ENCODE measurements at regions not wholly inside any gene's neighbourhood (a gene's known extent, or its start where the extent isn't known, plus 50 kb on each side); places are given as distances from the start of the nearest gene placed in this dataset.

DNA sequence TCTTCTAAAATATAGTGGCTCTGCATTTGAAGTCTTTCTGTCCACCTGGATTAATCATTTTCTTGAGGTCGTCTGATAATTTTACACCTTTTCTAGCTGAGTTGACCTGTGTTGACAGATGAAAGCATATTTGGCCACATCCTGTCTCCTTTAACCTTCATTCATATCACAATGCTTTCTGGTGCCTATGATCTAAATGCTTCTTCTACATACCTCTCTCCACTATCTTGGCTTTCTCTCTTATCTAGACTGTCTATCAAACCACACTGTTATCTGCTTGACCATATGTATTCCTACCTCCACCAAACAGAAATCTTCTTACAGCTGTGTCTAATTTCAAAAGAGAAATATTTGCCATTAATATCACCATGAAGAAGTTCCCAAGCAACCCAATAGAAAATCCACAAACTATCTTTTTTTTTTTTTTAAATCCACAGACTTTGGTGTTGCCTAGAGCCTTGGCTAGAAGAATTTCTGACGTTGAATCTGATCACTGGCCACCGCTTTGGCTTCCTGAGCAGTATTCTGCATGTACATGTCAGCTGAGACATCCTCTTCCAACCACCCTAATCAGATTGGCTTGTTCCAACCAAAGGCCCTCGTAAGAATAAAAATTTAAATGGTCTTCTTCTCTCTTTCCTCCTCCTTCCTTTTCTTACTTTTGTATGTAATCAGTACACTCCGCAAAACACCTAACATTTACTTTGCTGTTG is 66.3 kb upstream of the SP4 start:
- no peak for DNase-seq (ENCODE audit: low read depth in 2 of 2)

DNA sequence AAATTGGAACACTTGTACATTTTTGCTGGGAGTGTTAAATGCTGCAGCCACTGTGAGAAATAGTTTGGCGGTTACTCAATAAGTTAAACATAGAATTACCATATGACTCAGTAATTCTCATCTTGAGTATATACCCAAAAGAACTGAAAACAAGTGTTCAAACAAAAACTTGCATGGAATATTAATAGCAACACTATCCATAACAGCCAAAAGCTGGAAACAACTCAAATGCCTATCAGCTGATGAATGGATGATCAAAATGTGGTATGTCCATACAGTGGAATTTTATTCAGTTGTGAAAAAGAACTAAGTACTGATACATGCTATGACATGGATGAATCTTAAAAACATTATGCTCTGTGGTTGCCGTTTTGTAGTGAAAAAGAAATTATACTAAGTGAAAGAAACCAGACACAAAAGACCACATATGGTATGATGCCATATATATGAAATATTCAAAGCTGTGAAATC is 63.0 kb upstream of the SP4 start:
- DNase-seq (ENCODE audit: low read depth in 2 of 2): no peak

DNA sequence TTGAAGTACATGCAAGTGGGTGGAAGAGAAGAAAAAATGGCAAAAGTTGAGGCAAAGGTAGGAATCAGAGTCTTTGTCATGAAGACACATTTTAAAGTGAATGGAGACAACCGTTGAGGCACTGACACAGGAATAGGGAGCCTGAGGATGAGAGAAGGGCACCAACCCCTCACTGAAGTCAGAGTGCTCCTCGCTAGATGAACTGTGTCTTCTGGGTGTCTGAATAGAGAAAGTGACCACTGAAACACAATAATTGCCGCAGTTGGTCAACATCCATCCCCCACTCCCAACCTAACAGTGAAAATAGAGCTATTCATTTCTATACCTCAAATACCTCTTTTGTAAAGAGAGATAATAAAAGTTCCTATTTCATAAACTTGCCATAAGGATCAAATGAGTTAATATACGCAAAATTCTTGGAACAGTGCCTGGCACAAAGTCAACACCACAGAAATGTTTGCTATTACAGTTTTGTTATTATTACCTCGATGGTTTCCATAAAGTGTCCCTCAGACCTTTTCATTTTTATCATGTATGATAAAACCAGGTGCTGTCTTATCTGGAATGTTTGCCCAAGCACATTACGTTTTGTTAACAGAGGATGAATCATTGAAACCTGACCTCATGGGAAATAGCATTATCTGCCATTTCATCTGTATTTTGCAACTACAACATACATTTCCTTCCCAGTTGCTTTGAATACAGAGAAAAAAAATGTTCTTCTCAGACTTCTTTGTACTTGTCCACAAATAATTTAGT is 61.8 kb upstream of the SP4 start:
- no peak for DNase-seq (ENCODE audit: low read depth in 2 of 2)

DNA sequence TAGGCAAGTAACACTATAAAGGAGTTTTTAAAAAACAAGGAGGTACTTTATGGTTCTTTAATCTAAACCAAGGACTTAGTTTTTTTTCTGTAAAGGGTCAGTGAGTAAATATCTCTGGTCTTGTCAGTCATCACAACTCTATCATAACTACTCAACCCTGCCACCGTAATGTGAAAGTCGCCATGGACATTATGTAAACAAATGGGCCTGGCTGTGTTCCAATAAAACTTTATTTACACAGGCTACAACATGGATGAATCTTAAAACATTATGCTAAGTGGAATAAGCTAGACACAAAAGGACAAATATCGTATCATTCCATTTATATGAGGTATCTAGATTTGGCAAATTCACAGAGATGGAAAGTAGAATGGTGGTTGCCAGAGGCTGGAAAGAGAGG is 60.8 kb upstream of the SP4 start:
- DNase-seq (ENCODE audit: low read depth in 2 of 2): no peak

DNA sequence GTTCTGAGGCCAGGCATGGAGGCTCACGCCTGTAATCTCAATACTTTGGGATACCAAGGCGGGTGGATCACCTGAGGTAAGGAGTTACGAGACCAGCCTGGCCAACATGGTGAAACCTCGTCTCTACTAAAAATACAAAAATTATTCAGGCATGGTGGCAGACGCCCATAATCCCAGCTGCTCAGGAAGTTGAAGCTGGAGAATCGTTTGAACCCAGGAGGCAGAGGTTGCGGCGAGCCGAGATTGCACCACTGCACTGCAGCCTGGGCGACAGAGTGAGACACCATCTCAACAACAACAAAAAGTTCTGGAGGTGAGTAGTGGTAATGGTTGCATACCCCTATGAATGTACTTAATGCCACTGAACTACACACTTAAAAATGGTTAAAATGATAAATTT is 60.3 kb upstream of the SP4 start:
- DNase-seq (ENCODE audit: low read depth in 2 of 2): no peak

DNA sequence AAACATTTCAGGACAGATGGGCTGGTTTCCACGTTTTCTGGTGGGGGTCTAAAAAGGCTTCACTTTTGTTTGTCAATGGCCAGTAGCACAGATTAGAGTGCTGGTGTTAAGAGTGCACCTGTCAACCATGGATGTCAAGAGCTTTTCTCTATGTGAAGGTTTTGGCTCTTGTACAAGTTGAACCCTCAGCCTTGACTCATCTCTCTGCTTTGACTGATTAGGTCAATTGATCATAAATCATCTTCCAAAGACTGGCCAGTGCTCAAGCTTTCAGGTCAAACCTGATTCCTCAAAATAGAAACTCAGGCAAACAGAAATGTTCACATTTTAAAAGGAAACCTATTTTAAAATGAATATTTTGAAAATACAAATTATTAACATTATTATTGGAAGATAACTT is 59.6 kb upstream of the SP4 start:
- DNase-seq (ENCODE audit: low read depth in 2 of 2): no peak

DNA sequence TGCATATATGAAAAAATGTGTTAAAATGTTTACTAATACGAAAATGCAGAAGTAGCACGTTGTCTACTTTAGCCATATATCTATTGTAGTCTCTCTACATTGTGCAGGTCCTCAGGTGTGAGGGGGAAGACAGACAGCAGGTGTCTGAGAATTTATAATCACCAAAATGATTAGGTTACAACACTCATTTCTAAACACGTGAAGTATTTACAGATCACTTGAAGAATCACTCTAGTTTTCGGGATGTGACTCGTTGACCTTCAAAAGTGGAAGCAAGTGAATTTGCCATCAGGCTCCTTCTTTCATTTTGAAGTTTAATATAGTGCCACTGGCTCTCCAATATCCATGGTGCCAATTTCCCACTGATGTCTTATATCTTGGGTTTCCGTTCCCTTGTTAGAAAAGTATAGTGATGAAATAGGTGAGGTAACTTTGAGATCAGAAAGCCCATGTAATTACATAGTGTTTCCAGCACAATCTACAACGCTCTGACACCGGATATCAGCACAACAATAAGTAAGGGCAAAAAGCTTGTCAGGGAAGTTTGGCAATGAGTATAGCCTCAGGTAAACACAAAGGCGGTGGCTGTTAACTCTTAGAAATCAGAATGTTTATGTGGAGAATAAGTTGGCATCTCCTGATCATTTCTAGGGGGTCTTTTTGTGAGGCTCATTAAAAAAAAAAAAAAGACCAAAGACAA is 57.5 kb upstream of the SP4 start:
- no peak for DNase-seq (ENCODE audit: low read depth in 2 of 2)

DNA sequence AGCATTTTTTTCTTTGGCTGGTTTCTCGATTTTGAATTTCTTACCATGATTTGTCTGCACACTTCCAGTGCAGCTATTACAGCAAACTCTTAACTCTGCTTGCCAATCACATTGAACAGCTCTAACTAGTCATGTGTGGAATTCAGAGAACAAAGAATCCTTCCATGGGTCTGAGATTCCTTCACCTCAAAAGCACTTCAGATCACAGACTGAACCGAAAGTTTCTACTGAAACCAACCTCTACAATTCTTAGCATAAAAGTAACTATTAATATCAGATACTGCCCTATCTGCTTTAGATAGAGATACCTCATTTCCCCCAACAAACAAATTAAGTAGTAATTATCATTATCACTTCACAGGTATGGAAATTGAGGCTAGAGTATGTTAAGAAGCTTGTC is 56.5 kb upstream of the SP4 start:
- no peak for DNase-seq (ENCODE audit: low read depth in 2 of 2)

DNA sequence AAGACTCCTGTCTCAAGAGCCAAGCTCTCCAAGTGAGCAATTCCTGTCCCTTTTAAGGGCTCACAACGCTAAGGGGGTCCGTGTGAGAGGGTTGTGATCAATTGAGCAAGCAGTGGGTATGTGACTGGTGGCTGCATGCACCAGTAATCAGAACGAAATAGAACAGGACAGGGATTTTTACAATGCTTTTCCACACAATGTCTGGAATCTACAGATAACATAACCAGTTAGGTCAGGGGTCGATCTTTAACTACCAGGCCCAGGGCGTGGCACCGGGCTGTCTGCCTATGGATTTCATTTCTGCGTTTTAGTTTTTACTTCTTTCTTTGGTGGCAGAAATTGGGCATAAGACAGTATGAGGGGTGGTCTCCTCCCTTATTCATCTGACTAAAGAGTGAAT is 54.9 kb upstream of the SP4 start:
- DNase-seq (ENCODE audit: low read depth in 2 of 2): no peak

DNA sequence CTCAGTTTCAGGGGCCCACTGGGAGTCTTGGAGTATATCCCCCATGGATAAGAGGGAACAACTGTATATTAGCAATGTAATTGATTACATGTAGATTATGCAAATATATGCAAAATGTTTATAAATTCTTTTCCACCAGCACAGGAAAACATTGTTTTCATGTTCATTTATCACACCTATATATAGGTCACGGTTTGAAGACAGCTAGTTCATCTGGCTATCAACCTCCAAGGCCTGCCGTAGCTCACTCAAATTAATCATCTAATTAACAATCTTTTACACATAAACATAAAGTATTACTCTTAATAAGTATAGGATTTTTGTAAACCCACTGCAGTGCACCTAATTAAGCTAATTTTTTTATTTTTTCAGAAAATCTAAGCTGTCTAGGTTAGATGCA is 53.7 kb upstream of the SP4 start:
- no peak for DNase-seq (ENCODE audit: low read depth in 2 of 2)

DNA sequence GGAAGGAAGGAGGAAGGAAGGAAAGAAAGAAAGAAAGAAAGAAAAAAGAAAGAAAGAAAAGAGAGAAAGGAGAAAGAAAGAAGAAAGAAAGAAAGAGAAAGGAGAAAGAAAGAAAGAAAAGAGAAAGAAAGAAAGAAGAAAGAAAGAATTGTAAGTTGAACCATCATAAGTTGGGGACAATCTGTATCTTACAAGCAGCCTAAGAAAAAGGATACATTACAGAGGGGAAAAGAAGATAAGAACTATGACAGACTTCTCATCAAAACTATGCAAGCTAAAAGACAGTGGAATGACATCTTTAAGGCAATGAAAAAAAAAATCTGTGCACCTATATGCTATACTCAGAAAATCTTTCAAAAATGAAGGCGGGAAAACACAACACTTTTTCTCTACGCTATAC is 50.3 kb upstream of the SP4 start:
- no peak for DNase-seq (ENCODE audit: low read depth in 2 of 2)

All from stimulated activated CD8-positive, alpha-beta memory T cell treated with anti-CD3 and anti-CD28 coated beads, Interleukin-7, amount 100 ng/mL, for 1 hour (primary cell).